A673 (cell line): ENCODE measurements at regions not wholly inside any gene's neighbourhood (a gene's known extent, or its start where the extent isn't known, plus 50 kb on each side); places are given as distances from the start of the nearest gene placed in this dataset.

Source experiments
- BruUV-seq: library from RNA; stranded (reverse); fragments of 400-500 nt; replicated peaks from 2 replicates; lab custom pipeline; 2021; lab: Mats Ljungman, UMichigan
- CTCF ChIA-PET: fragments of 300-600 bp; sonication (Branson Sonifier 250); formaldehyde crosslinking; loops from one replicate; lab custom pipeline; 2022; ENCODE audit warnings: antibody characterized with exemption; lab: Charles Lee
- POLR2A ChIA-PET: fragments of 300-600 bp; sonication (Branson Sonifier 250); formaldehyde crosslinking; loops from one replicate; lab custom pipeline; 2022; ENCODE audit warnings: antibody characterized with exemption; ENCODE audit not compliant: low non-redundant PET; lab: Charles Lee
- DNase-seq: peaks from one replicate; pipeline ENCODE4 v3.0.0-alpha.2; 2015; ENCODE audit warnings: low spot score
- H3K27ac ChIP-seq: fragments of 200-600 bp; sonication (generic); 2 replicates; pipeline ENCODE4 v1.5.1; 2016; ENCODE audit warnings: mixed run types, low read depth, mild to moderate bottlenecking, mixed read lengths, antibody characterized with exemption, low read length; ENCODE audit not compliant: poor library complexity, severe bottlenecking
- H3K27me3 ChIP-seq: fragments of 200-600 bp; sonication (generic); replicated peaks from 2 replicates; pipeline ENCODE4 v1.6.1; 2017; ENCODE audit warnings: mixed run types, low read depth, mild to moderate bottlenecking, mixed read lengths, antibody characterized with exemption, low read length; ENCODE audit not compliant: insufficient read depth, poor library complexity
- H3K36me3 ChIP-seq: fragments of 200-600 bp; sonication (generic); 2 replicates; pipeline ENCODE4 v1.6.1; 2016; ENCODE audit warnings: mixed run types, mild to moderate bottlenecking, mixed read lengths, antibody characterized with exemption, low read length; ENCODE audit not compliant: insufficient read depth, poor library complexity, severe bottlenecking
- H3K4me1 ChIP-seq: fragments of 200-600 bp; sonication (generic); 2 replicates; pipeline ENCODE4 v1.6.1; 2017; ENCODE audit warnings: mixed run types, mild to moderate bottlenecking, mixed read lengths, antibody characterized with exemption, low read length; ENCODE audit not compliant: insufficient read depth, poor library complexity, severe bottlenecking
- H3K4me3 ChIP-seq: fragments of 200-600 bp; sonication (generic); 2 replicates; pipeline ENCODE4 v1.5.1; 2016; ENCODE audit warnings: low read depth, mixed run types, mild to moderate bottlenecking, mixed read lengths, low read length; ENCODE audit not compliant: poor library complexity, severe bottlenecking
- H3K9me3 ChIP-seq: fragments of 200-600 bp; sonication (generic); 2 replicates; pipeline ENCODE4 v1.6.1; 2016; ENCODE audit warnings: mixed run types, low read depth, mild to moderate bottlenecking, mixed read lengths, antibody characterized with exemption, low read length; ENCODE audit not compliant: poor library complexity, severe bottlenecking
- EZH2 ChIP-seq: fragments of 200-600 bp; sonication (generic); IDR thresholded peaks from 2 replicates; pipeline ENCODE4 v1.6.1; 2017; ENCODE audit warnings: borderline replicate concordance, low read depth, mild to moderate bottlenecking, mixed read lengths, antibody characterized with exemption, low read length; ENCODE audit not compliant: poor library complexity, severe bottlenecking
- intact Hi-C: fragments of 100-400 bp; cut with micrococcal nuclease; formaldehyde crosslinking; loops from one replicate; pipeline ENCODE4 v1.10.0; 2022; ENCODE audit not compliant: unreplicated experiment
- TF ChIP-seq, protein P1 (sequence below): fragments of 300-800, 200-600 bp; sonication (generic); conservative IDR thresholded peaks from 2 replicates; pipeline ENCODE4 v1.5.1; 2017; ENCODE audit warnings: low read depth, mild to moderate bottlenecking, antibody characterized with exemption, low read length, moderate library complexity, mixed read lengths

DNA sequence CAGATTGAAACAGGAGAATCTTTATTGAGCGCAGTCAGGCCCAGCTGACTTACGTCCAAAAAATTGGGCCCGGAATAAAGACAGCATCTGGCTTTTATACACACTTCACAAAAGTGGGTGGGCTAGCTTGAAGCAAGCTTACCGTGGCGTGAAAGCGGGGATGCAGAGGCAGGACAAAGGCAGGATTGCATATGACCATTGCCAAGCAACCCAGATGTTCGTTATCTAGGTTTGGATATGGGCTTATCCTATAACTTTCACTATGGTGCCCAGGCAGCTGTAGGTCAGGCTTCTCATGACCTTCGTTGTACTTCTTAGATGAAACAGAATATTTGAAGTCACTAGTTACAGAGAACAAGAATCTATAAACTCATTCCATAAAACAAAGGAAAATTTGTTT is 1575.6 kb upstream of the RAG2 start:
- intact Hi-C loops: no loop called here
- Histone ChIP-seq H3K4me1 (no peaks in the 10 kb centered on the region), H3K4me3 (no peak overlapping the region), H3K27me3 (no peaks in the 10 kb centered on the region), H3K9me3 (no peaks in the 10 kb centered on the region), H3K27ac (no peak overlapping the region), H3K36me3 (no peaks in the 10 kb centered on the region)
- DNase-seq: no peak
- POLR2A ChIA-PET: no interaction called here
- TF ChIP-seq EZH2: no peak
- TF ChIP-seq, protein P1, sequence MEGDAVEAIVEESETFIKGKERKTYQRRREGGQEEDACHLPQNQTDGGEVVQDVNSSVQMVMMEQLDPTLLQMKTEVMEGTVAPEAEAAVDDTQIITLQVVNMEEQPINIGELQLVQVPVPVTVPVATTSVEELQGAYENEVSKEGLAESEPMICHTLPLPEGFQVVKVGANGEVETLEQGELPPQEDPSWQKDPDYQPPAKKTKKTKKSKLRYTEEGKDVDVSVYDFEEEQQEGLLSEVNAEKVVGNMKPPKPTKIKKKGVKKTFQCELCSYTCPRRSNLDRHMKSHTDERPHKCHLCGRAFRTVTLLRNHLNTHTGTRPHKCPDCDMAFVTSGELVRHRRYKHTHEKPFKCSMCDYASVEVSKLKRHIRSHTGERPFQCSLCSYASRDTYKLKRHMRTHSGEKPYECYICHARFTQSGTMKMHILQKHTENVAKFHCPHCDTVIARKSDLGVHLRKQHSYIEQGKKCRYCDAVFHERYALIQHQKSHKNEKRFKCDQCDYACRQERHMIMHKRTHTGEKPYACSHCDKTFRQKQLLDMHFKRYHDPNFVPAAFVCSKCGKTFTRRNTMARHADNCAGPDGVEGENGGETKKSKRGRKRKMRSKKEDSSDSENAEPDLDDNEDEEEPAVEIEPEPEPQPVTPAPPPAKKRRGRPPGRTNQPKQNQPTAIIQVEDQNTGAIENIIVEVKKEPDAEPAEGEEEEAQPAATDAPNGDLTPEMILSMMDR: no peak
- BruUV-seq: no TSS peak
- CTCF ChIA-PET: no interaction called here

DNA sequence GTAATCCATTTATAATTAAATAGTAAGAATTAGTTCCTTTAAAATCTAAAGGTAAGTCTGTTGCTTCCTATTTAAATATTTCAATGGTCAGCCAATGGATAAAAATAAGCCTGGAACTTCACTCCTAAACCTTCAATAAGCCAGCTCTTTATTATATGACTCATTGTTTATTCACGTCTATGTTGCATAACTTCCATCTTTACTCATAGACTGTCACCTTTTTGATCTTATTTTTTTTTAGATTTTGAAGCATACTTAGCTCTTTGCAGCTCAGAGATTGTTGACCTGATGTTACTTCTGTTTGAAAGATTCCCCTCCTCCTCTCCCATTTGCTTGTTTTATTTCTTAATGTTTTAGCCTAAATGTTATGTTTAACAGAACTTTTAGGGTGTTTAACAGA is 1571.2 kb upstream of the RAG2 start:
- no peak for DNase-seq

DNA sequence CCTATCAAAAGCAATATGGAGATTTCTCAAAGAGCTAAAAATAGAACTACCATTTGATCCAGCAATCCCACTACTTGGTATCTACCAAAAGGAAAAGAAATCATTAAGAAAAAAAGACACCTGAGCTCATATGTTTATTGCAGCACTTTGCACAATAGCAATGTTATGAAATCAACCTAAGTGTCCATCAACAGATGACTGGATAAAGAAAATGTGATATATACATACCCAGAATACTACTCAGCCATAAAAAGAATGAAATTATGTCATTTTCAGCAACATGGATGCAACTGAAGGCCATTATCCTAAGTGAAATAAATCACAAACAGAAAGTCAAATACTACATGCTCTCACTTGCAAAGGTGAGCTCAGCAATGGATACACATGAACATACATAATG is 1565.5 kb upstream of the RAG2 start:
- POLR2A ChIA-PET: no interaction called here
- Histone ChIP-seq H3K27me3 (no peaks in the 10 kb centered on the region), H3K9me3 (no peaks in the 10 kb centered on the region), H3K27ac (no peak overlapping the region), H3K4me1 (no peaks in the 10 kb centered on the region), H3K36me3 (no peaks in the 10 kb centered on the region), H3K4me3 (no peak overlapping the region)
- intact Hi-C loops: no loop called here
- CTCF ChIA-PET: no interaction called here
- no peak for DNase-seq
- no TSS peak for BruUV-seq
- TF ChIP-seq, protein P1: no peak
- no peak for TF ChIP-seq EZH2

More for the DNA sequence above, 1571.2 kb upstream of the RAG2 start:
- Histone ChIP-seq H3K9me3 (no peaks in the 10 kb centered on the region), H3K4me3 (no peak overlapping the region), H3K27ac (no peak overlapping the region), H3K4me1 (no peaks in the 10 kb centered on the region), H3K36me3 (no peaks in the 10 kb centered on the region), H3K27me3 (no peaks in the 10 kb centered on the region)
- BruUV-seq: no TSS peak
- ChIA-PET POLR2A (no interaction called here), CTCF (no interaction called here)
- TF ChIP-seq, protein P1: no peak
- TF ChIP-seq EZH2: no peak
- intact Hi-C loops: no loop called here
